Hepatocyte (in vitro differentiated cells): ENCODE measurements at regions not wholly inside any gene's neighbourhood (a gene's known extent, or its start where the extent isn't known, plus 50 kb on each side); places are given as distances from the start of the nearest gene placed in this dataset.

Experiments used
- EZH2phosphoT487 ChIP-seq: fragments of 200-600 bp; sonication (generic); IDR thresholded peaks from one replicate; pipeline ENCODE4 v1.6.1; 2018; ENCODE audit warnings: antibody characterized with exemption, mild to moderate bottlenecking, low read depth, moderate library complexity; ENCODE audit not compliant: unreplicated experiment, severe bottlenecking
- TF ChIP-seq, protein P1 (sequence below): fragments of 200-600 bp; sonication (generic); IDR thresholded peaks from 2 replicates; pipeline ENCODE4 v1.5.1; 2016; ENCODE audit warnings: antibody characterized with exemption, mild to moderate bottlenecking; ENCODE audit not compliant: poor library complexity

DNA sequence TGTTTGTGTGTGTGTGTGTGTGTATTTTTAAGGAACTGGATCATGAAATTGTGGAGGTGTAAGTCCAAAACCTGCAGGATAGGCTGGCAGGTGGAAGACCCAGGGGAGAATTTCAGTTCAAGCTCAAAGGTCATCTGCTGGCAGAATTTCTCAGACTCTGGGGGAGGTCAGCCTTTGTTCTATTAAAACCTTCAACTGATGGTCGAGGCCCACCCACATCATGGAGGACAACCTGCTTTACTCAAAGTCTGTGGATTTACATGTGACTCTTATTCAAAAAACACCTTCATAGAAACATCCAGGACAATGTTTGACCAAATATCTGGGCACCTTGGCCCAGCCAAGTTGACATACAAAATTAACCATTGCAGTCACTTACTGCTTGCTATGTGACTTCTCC is 157.2 kb downstream of the EDEM1 start:
- TF ChIP-seq EZH2phosphoT487: no peak
- TF ChIP-seq, protein P1, sequence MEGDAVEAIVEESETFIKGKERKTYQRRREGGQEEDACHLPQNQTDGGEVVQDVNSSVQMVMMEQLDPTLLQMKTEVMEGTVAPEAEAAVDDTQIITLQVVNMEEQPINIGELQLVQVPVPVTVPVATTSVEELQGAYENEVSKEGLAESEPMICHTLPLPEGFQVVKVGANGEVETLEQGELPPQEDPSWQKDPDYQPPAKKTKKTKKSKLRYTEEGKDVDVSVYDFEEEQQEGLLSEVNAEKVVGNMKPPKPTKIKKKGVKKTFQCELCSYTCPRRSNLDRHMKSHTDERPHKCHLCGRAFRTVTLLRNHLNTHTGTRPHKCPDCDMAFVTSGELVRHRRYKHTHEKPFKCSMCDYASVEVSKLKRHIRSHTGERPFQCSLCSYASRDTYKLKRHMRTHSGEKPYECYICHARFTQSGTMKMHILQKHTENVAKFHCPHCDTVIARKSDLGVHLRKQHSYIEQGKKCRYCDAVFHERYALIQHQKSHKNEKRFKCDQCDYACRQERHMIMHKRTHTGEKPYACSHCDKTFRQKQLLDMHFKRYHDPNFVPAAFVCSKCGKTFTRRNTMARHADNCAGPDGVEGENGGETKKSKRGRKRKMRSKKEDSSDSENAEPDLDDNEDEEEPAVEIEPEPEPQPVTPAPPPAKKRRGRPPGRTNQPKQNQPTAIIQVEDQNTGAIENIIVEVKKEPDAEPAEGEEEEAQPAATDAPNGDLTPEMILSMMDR: no peak
